Panc1 (cell line): ENCODE measurements at regions not wholly inside any gene's neighbourhood (a gene's known extent, or its start where the extent isn't known, plus 50 kb on each side); places are given as distances from the start of the nearest gene placed in this dataset.

Experiments
- ATAC-seq: fragments of 200-7000 bp; cut with Tn5 transposase; 2 replicates; pipeline ENCODE4 v1.9.1; 2020; ENCODE audit warnings: mild to moderate bottlenecking, moderate library complexity
- BruUV-seq: library from RNA; stranded (reverse); fragments of 400-500 nt; replicated peaks from 2 replicates; lab custom pipeline; 2021; lab: Mats Ljungman, UMichigan
- CTCF ChIA-PET: fragments of 300-600 bp; sonication (Branson Sonifier 250); formaldehyde crosslinking; loops from one replicate; lab custom pipeline; 2022; ENCODE audit warnings: antibody characterized with exemption; lab: Charles Lee
- POLR2A ChIA-PET: fragments of 300-600 bp; sonication (Branson Sonifier 250); formaldehyde crosslinking; loops from one replicate; lab custom pipeline; 2022; ENCODE audit warnings: antibody characterized with exemption; lab: Charles Lee
- DNase-seq: peaks from one replicate; pipeline ENCODE4 v3.0.0-alpha.2; 2010; ENCODE audit warnings: low read depth, low spot score
- H3K27ac ChIP-seq: 2 replicates; pipeline ENCODE4 v1.5.1; 2011; ENCODE audit warnings: mild to moderate bottlenecking, low read length, inconsistent platforms
- H3K27me3 ChIP-seq: fragments of 200-500 bp; sonication (Bioruptor generic); 2 replicates; pipeline ENCODE4 v1.6.0; 2014; ENCODE audit warnings: low read length, inconsistent platforms; ENCODE audit not compliant: control insufficient read depth, insufficient read depth
- H3K36me3 ChIP-seq: fragments of 200-500 bp; sonication (Bioruptor generic); 2 replicates; pipeline ENCODE4 v1.5.1; 2014; ENCODE audit warnings: inconsistent platforms, mild to moderate bottlenecking, low read length, moderate library complexity; ENCODE audit not compliant: control insufficient read depth, insufficient read depth
- H3K4me1 ChIP-seq: 2 replicates; pipeline ENCODE4 v1.5.1; 2011; ENCODE audit warnings: inconsistent platforms, mild to moderate bottlenecking, low read length, moderate library complexity; ENCODE audit not compliant: control insufficient read depth, insufficient read depth
- H3K4me3 ChIP-seq, 2 experiments: 2 replicates each; pipeline ENCODE4 v1.5.1; 2011 to 2012; ENCODE audit warnings: low read depth in 2 of 2, low read length in 2 of 2, mild to moderate bottlenecking in 2 of 2, inconsistent platforms in 1 of 2, moderate library complexity in 1 of 2
- H3K9me3 ChIP-seq: fragments of 200-500 bp; sonication (Bioruptor generic); 2 replicates; pipeline ENCODE4 v1.5.1; 2014; ENCODE audit warnings: low read depth, mild to moderate bottlenecking, inconsistent platforms, low read length, moderate library complexity; ENCODE audit not compliant: control insufficient read depth, insufficient read depth
- CTCF ChIP-seq: fragments of 450-650 bp; IDR thresholded peaks from 2 replicates; pipeline ENCODE4 v1.5.1; 2017; ENCODE audit warnings: mild to moderate bottlenecking
- POLR2AphosphoS5 ChIP-seq: IDR thresholded peaks from 2 replicates; pipeline ENCODE4 v1.6.1; 2012; ENCODE audit warnings: mild to moderate bottlenecking, low read depth, low read length, moderate library complexity
- REST ChIP-seq, 2 experiments: IDR thresholded peaks; 2 replicates each; pipeline ENCODE4 v1.6.1; 2011 to 2012; ENCODE audit warnings: low read depth in 2 of 2, control low read depth in 1 of 2, low read length in 1 of 2, mild to moderate bottlenecking in 1 of 2, moderate library complexity in 1 of 2; ENCODE audit not compliant: insufficient read depth in 1 of 2
- SIN3A ChIP-seq: IDR thresholded peaks from 2 replicates; pipeline ENCODE4 v1.6.1; 2012; ENCODE audit warnings: low read depth, mild to moderate bottlenecking, low read length, moderate library complexity, borderline replicate concordance; ENCODE audit not compliant: insufficient read depth
- TCF7L2 ChIP-seq: IDR thresholded peaks from 2 replicates; pipeline ENCODE4 v1.6.1; 2011; ENCODE audit warnings: mild to moderate bottlenecking, low read depth, low read length, inconsistent platforms
- in situ Hi-C: cut with HindIII; loops from 2 replicates; pipeline ENCODE4 v1.10.0; 2016; ENCODE audit warnings: low sequenced_read_pairs, low pct_unique_long_range_greater_than_20kb
- intact Hi-C: fragments of 100-400 bp; cut with micrococcal nuclease; formaldehyde crosslinking; loops from one replicate; pipeline ENCODE4 v1.10.0; 2022; ENCODE audit not compliant: unreplicated experiment

GRCh38 chr5:54902791-54903473, 82.5 kb downstream of the ESM1 start:
- no peaks in the 10 kb centered on the region for H3K36me3 ChIP-seq
- H3K9me3 ChIP-seq, result no peaks in the 10 kb centered on the region
- peaks cover 12% of the 10 kb centered on the region; the same call in 1 of the 2 replicates for H3K27me3 ChIP-seq
- ChIA-PET CTCF (no interaction called here), POLR2A (interaction anchor here (0.5 kb wide), 1 partner anchor 159 kb away, joined by 5 read pairs; no protein-coding TSS in a partner anchor)
- ATAC-seq (no peak), DNase-seq (no peak)
- TF ChIP-seq SIN3A (no peak), CTCF (no peak)
- H3K4me3 ChIP-seq, result no peak overlapping the region
- H3K4me1 ChIP-seq, result no peaks in the 10 kb centered on the region
- no TSS peak for BruUV-seq
- no peak overlapping the region for H3K27ac ChIP-seq
- intact Hi-C loops (no loop called here), in situ Hi-C loops (no loop called here)

GRCh38 chr5:54900984-54901725, 84.2 kb downstream of the ESM1 start:
- ChIA-PET POLR2A (no interaction called here), CTCF (no interaction called here)
- no peak for DNase-seq
- peaks cover 11% of the 10 kb centered on the region; the same call in 1 of the 2 replicates for H3K27me3 ChIP-seq
- no peaks in the 10 kb centered on the region for H3K36me3 ChIP-seq
- in situ Hi-C loops (no loop called here), intact Hi-C loops (no loop called here)
- no peak overlapping the region for H3K4me3 ChIP-seq
- TF ChIP-seq CTCF, result no peak
- no peak for TF ChIP-seq POLR2AphosphoS5
- TF ChIP-seq SIN3A, result no peak
- TF ChIP-seq REST (IDR thresholded peaks at IDR 0.05; ENCODE audit: insufficient read depth in 1 of 2, low read depth in 2 of 2, low read length in 1 of 2), result no peak
- no peak for TF ChIP-seq TCF7L2
- no peak for ATAC-seq
- no TSS peak for BruUV-seq
- H3K27ac ChIP-seq, result no peak overlapping the region
- H3K9me3 ChIP-seq, result no peaks in the 10 kb centered on the region
- no peaks in the 10 kb centered on the region for H3K4me1 ChIP-seq
